Skin of body (tissue), 2 donors: ENCODE measurements at regions not wholly inside any gene's neighbourhood (a gene's known extent, or its start where the extent isn't known, plus 50 kb on each side); places are given as distances from the start of the nearest gene placed in this dataset. TPM values are rescaled to one million over a fixed set of nuclear protein-coding genes. Genes with fewer than 3 reads are reported as not detected.
"Not testable (repeated sequence)": the region's sequence is repeated elsewhere in the genome, so short reads cannot be mapped to it uniquely, and the experiment has no call there.

Experiments used
- DNase-seq: peaks from one replicate; lab custom pipeline; 2025; lab: John Stamatoyannopoulos, UW
- small RNA-seq: library from RNA; depleted of rRNA; stranded (forward); fragments of <200 nt; gene quantifications from one replicate; pipeline ENCODE3, GENCODE V24; 2014; ENCODE audit warnings: low replicate concordance

GRCh38 chr10:32141018-32141807, 85.0 kb upstream of the KIF5B start:
- DNase-seq: no peak

- no peak for DNase-seq
These were observed 84.2 kb upstream of the KIF5B start for GRCh38 chr10:32140403-32140802.

GRCh38 chr10:32139223-32140073, 83.2 kb upstream of the KIF5B start:
- DNase-seq: no peak

- not testable (repeated sequence) for DNase-seq
These were observed 80.7 kb upstream of the KIF5B start for GRCh38 chr10:32136927-32137326.

- not testable (repeated sequence) for DNase-seq
These were observed 79.6 kb upstream of the KIF5B start for GRCh38 chr10:32135796-32136195.

GRCh38 chr10:32132357-32132946, 76.2 kb upstream of the KIF5B start:
- no peak for DNase-seq

GRCh38 chr10:32131388-32131787, 75.2 kb upstream of the KIF5B start:
- no peak for DNase-seq

- DNase-seq: no peak
These were observed 74.6 kb upstream of the KIF5B start for GRCh38 chr10:32130788-32131187.

- no peak for DNase-seq
These were observed 68.8 kb upstream of the KIF5B start for GRCh38 chr10:32125023-32125422.

- DNase-seq: no peak
These were observed 66.8 kb upstream of the KIF5B start for GRCh38 chr10:32123021-32123420.

GRCh38 chr10:32121648-32122047, 65.4 kb upstream of the KIF5B start:
- DNase-seq: no peak

- DNase-seq: no peak
These were observed 63.9 kb upstream of the KIF5B start for GRCh38 chr10:32120147-32120546.

- DNase-seq: no peak
These were observed 58.3 kb upstream of the KIF5B start for GRCh38 chr10:32114508-32114907.

- no peak for DNase-seq
These were observed 55.8 kb upstream of the KIF5B start for GRCh38 chr10:32112055-32112454.

- no peak for DNase-seq
These were observed 55.4 kb upstream of the KIF5B start for GRCh38 chr10:32111585-32111984.

GRCh38 chr10:32110790-32111189, 54.6 kb upstream of the KIF5B start:
- no peak for DNase-seq

GRCh38 chr10:32109603-32110002, 53.4 kb upstream of the KIF5B start:
- DNase-seq: no peak

Small RNA genes lying in the stretch of these regions (small RNA-seq; reads per million reads assigned to genes)
- gene AL161932.1: not detected
- not detected for gene RNU7-22P
